ENCODE measurements at regions not wholly inside any gene's neighbourhood (a gene's known extent, or its start where the extent isn't known, plus 50 kb on each side); places are given as distances from the start of the nearest gene placed in this dataset.
"Not testable (repeated sequence)": the region's sequence is repeated elsewhere in the genome, so short reads cannot be mapped to it uniquely, and the experiment has no call there.

DNA sequence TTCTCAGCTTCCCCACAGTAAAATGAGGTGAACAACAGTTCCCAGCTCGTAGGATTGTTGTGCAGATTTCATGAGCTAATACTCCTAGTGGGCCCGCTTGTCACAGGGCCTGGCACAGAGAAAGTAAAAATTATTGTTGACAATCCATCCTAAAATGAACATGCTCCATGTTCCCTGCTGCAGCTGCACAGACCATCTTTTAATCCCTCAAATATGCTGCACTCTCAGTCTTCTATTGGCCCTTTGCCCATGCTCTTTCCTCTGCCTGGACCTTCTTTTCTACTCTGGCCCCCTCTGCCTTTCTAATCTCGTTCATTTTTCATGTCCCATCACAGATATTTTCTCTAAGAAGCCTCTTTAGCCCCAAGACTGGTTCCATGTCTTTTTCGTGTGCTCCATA, 117.7 kb upstream of the NR3C1 start:
- TF ChIP-seq EZH2 (IDR thresholded peaks at IDR 0.05; ENCODE audit: borderline replicate concordance): no peak
- TF ChIP-seq EZH2phosphoT487 (IDR thresholded peaks at IDR 0.05; ENCODE audit: low read depth, severe bottlenecking, unreplicated experiment): no peak
- TF ChIP-seq, protein P1, sequence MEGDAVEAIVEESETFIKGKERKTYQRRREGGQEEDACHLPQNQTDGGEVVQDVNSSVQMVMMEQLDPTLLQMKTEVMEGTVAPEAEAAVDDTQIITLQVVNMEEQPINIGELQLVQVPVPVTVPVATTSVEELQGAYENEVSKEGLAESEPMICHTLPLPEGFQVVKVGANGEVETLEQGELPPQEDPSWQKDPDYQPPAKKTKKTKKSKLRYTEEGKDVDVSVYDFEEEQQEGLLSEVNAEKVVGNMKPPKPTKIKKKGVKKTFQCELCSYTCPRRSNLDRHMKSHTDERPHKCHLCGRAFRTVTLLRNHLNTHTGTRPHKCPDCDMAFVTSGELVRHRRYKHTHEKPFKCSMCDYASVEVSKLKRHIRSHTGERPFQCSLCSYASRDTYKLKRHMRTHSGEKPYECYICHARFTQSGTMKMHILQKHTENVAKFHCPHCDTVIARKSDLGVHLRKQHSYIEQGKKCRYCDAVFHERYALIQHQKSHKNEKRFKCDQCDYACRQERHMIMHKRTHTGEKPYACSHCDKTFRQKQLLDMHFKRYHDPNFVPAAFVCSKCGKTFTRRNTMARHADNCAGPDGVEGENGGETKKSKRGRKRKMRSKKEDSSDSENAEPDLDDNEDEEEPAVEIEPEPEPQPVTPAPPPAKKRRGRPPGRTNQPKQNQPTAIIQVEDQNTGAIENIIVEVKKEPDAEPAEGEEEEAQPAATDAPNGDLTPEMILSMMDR (IDR thresholded peaks at IDR 0.05; ENCODE audit: poor library complexity): no peak

DNA sequence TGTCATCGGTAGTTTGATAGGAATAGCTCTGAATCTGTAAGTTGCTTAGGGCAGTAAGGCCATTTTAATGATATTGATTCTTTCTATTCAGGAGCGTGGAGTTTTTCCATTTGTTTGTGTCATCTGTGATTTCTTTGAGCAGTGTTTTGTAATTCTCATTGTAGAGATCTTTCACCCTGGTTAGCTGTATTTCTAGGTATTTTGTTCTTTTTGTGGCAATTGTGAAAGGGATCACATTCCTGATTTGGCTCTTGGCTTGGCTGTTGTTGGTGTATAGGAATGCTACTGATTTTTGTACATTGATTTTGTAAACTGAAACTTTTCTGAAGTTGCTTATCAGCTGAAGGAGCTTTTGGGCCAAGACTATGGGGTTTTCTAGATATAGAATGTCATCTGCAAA, 115.7 kb upstream of the NR3C1 start:
- H3K36me3 ChIP-seq (replicated peaks; ENCODE audit: insufficient read depth, low read depth); H3K4me2 ChIP-seq; H3K27ac ChIP-seq; H2AFZ ChIP-seq; H3K4me1 ChIP-seq (ENCODE audit: insufficient read depth); H3K79me2 ChIP-seq; H4K20me1 ChIP-seq (ENCODE audit: insufficient read depth, poor library complexity, severe bottlenecking); H3K9me2 ChIP-seq (replicated peaks; ENCODE audit: insufficient read depth); DNase-seq (ENCODE audit: low spot score); H3K4me3 ChIP-seq; H3K27me3 ChIP-seq; H3K9me3 ChIP-seq (ENCODE audit: low read depth): not testable (repeated sequence)
- 98% methylated on average over 2 of the region's 2 CpGs for WGBS (ENCODE audit: low lambda C conversion rate, missing lambda C conversion rate)

More for the DNA sequence above, 117.7 kb upstream of the NR3C1 start:
- Histone ChIP-seq H3K27me3 (no peaks in the 10 kb centered on the region), H3K4me2 (no peak overlapping the region), H3K9me2 (replicated peaks; ENCODE audit: insufficient read depth) (no peaks in the 10 kb centered on the region), H2AFZ (no peak overlapping the region), H3K27ac (no peak overlapping the region), H3K4me1 (ENCODE audit: insufficient read depth) (no peaks in the 10 kb centered on the region), H4K20me1 (ENCODE audit: insufficient read depth, poor library complexity, severe bottlenecking) (no peaks in the 10 kb centered on the region), H3K9me3 (ENCODE audit: low read depth) (no peaks in the 10 kb centered on the region), H3K79me2 (no peaks in the 10 kb centered on the region), H3K4me3 (no peak overlapping the region), H3K36me3 (replicated peaks; ENCODE audit: insufficient read depth, low read depth) (no peaks in the 10 kb centered on the region)
- no peak for DNase-seq (ENCODE audit: low spot score)
- WGBS (ENCODE audit: low lambda C conversion rate, missing lambda C conversion rate): 91% methylated on average over 4 of the region's 4 CpGs

DNA sequence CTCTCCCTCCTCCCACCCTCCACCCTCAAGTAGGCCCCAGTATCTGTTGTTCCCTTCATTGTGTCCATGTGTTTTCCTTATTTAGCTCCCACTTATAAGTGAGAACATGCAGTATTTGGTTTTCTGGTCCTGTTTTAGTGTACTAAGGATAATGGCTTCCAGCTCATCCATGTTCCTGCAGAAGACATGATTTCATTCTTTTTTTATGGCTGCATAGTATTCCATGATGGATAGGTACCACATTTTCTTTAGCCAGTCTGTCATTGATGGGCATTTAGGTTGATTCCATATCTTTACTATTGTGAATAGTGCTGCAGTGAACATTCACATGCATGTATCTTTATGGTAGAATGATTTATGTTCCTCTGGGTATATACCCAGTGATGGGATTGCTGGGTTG, 114.3 kb upstream of the NR3C1 start:
- not testable (repeated sequence) for H3K4me3 ChIP-seq; H3K9me2 ChIP-seq (replicated peaks; ENCODE audit: insufficient read depth); H3K4me2 ChIP-seq; H4K20me1 ChIP-seq (ENCODE audit: insufficient read depth, poor library complexity, severe bottlenecking); H3K79me2 ChIP-seq; H3K27ac ChIP-seq; H3K4me1 ChIP-seq (ENCODE audit: insufficient read depth); H2AFZ ChIP-seq; H3K36me3 ChIP-seq (replicated peaks; ENCODE audit: insufficient read depth, low read depth); H3K27me3 ChIP-seq; DNase-seq (ENCODE audit: low spot score); H3K9me3 ChIP-seq (ENCODE audit: low read depth)

DNA sequence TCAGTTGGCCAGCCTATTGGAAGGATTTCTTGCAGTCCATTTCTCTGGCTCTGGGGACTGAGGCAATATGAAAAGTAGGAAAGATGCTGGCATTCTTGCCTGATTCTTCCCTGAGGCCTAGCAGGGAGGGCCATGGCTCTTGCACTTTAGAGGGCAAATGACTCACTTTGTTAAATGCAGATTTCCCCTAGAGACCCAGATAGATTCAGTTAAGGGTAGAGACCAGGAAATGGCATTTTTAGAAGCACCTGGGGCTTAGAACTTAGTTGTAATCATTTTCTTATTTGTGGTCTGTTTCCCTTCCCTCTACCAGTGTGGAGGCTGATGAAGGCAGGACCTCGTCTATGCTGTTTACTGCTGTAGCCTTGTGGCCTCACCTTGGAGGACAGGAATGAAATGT, 112.8 kb upstream of the NR3C1 start:
- no peak overlapping the region for H3K4me2 ChIP-seq
- H3K9me2 ChIP-seq (replicated peaks; ENCODE audit: insufficient read depth): no peaks in the 10 kb centered on the region
- no peaks in the 10 kb centered on the region for H3K27me3 ChIP-seq
- no peaks in the 10 kb centered on the region for H3K9me3 ChIP-seq (ENCODE audit: low read depth)
- 100% methylated on average over 1 of the region's 1 CpG for WGBS (ENCODE audit: low lambda C conversion rate, missing lambda C conversion rate)
- no peaks in the 10 kb centered on the region for H4K20me1 ChIP-seq (ENCODE audit: insufficient read depth, poor library complexity, severe bottlenecking)
- H3K4me1 ChIP-seq (ENCODE audit: insufficient read depth): no peaks in the 10 kb centered on the region
- TF ChIP-seq EZH2 (IDR thresholded peaks at IDR 0.05; ENCODE audit: borderline replicate concordance) (no peak), EZH2phosphoT487 (IDR thresholded peaks at IDR 0.05; ENCODE audit: low read depth, severe bottlenecking, unreplicated experiment) (no peak)
- TF ChIP-seq, protein P1 (IDR thresholded peaks at IDR 0.05; ENCODE audit: poor library complexity): no peak
- no peak for DNase-seq (ENCODE audit: low spot score)
- no peak overlapping the region for H2AFZ ChIP-seq
- no peak overlapping the region for H3K4me3 ChIP-seq
- H3K27ac ChIP-seq: no peak overlapping the region
- H3K36me3 ChIP-seq (replicated peaks; ENCODE audit: insufficient read depth, low read depth): no peaks in the 10 kb centered on the region
- H3K79me2 ChIP-seq: no peaks in the 10 kb centered on the region

DNA sequence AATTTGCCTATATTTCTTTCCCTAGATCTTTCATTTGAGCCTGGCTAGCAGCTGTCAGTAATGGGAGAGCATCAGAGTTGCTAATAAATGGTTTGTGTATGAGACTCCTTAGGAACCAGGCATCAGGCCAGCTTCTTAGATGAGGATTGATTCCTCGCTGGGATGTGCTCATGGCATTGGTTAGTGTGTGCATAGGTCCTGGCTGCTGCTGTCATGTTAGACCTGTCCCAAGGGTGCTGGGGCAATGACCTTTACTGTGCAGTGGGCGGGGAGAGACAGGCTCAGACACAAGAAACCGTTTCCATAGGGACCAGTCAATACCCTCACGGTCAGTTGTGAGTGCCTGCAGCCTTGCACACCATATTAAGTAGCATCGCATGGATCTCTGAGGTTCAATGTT, 112.3 kb upstream of the NR3C1 start:
- H3K9me3 ChIP-seq (ENCODE audit: low read depth): no peaks in the 10 kb centered on the region
- no peak overlapping the region for H3K4me3 ChIP-seq
- H3K4me1 ChIP-seq (ENCODE audit: insufficient read depth): no peaks in the 10 kb centered on the region
- 83% methylated on average over 5 of the region's 5 CpGs for WGBS (ENCODE audit: low lambda C conversion rate, missing lambda C conversion rate)
- no peaks in the 10 kb centered on the region for H4K20me1 ChIP-seq (ENCODE audit: insufficient read depth, poor library complexity, severe bottlenecking)
- no peaks in the 10 kb centered on the region for H3K79me2 ChIP-seq
- no peak overlapping the region for H3K4me2 ChIP-seq
- no peak for DNase-seq (ENCODE audit: low spot score)
- no peaks in the 10 kb centered on the region for H3K36me3 ChIP-seq (replicated peaks; ENCODE audit: insufficient read depth, low read depth)
- TF ChIP-seq EZH2 (IDR thresholded peaks at IDR 0.05; ENCODE audit: borderline replicate concordance) (no peak), EZH2phosphoT487 (IDR thresholded peaks at IDR 0.05; ENCODE audit: low read depth, severe bottlenecking, unreplicated experiment) (no peak)
- TF ChIP-seq, protein P1 (IDR thresholded peaks at IDR 0.05; ENCODE audit: poor library complexity): no peak
- H2AFZ ChIP-seq: no peak overlapping the region
- no peaks in the 10 kb centered on the region for H3K27me3 ChIP-seq
- H3K27ac ChIP-seq: no peak overlapping the region
- H3K9me2 ChIP-seq (replicated peaks; ENCODE audit: insufficient read depth): no peaks in the 10 kb centered on the region

Data from hepatocyte (in vitro differentiated cells).